ENCODE measurements at regions not wholly inside any gene's neighbourhood (a gene's known extent, or its start where the extent isn't known, plus 50 kb on each side); places are given as distances from the start of the nearest gene placed in this dataset.

DNA sequence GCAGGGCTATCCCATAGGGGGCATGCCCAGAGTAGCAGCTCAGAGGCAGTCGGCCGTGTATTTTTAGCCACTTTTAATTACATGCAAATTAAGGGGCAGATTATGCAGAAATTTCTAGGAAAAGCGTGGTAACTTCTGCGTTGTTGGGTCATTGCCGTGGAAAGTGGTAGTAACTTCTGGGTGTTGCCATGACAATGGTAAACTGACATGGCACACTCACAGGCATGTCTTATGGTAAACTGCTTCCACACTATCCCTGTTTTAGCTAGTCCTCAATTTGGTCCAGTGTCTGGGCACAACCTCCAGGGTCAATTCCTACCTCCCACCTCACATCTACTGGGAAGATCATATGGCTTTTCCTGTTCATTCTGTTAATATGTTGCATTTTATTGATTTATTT lies 428.9 kb upstream of the FANCL start:
- no peak for DNase-seq (ENCODE audit: low read depth in 2 of 2)

DNA sequence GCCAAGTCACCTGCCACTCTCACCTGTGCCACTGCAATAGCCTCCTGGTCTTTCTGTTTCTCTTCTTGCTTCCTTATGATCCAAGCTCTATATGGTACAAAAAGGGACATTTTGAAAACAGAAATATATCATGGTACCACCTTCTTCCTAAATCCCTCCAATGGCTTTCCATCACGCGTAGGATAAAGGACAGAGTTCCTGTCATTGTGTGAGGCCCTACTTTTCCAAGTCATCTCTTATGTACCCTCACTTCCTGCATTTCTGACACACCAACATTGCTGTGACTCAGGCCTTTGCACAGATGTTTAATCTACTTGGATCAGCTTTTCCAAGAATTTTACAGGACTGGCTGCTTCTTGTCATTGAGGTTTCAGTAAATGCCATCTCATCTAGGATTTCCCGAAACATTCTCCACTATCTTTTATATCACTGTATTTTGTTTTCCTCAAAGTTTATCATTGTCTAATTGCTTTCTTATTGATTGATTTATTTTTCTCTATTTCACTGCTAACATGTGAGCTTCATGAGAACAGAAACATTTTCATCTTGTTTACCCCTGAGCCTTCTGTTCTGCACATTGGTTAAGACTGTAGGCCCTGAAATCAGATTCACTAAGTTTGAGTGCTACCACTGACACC lies 426.1 kb upstream of the FANCL start:
- no peak for DNase-seq (ENCODE audit: low read depth in 2 of 2)

DNA sequence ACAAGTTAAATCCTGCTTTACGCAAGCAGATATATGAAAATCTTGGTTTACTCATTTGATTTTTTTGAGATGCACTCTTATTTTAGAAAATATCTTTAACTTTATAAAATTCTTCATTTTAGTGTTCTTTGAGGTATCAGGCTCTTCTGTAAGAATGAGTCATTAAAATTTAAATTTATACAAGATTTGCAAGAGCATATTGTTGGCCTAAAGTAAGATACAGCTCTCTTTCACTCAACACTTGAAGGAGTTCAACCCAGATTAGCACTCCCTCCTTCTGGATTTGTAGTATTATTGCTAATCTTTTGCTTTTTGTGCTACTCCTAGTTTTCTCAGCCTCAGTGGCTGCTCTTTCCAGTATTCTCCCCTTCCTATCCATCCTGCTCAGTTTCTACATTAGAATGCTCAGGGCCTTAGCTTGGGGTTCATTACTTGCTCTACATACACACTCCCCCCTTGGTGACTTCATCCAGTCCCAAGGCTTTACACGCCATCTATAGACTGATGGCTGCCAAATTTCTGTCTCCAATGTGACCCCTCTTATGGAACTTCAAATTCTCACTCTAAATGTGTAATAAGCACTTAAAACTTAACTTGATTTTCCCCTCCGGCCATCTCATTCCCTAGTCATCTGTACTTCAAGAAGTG lies 425.3 kb upstream of the FANCL start:
- no peak for DNase-seq (ENCODE audit: low read depth in 2 of 2)

DNA sequence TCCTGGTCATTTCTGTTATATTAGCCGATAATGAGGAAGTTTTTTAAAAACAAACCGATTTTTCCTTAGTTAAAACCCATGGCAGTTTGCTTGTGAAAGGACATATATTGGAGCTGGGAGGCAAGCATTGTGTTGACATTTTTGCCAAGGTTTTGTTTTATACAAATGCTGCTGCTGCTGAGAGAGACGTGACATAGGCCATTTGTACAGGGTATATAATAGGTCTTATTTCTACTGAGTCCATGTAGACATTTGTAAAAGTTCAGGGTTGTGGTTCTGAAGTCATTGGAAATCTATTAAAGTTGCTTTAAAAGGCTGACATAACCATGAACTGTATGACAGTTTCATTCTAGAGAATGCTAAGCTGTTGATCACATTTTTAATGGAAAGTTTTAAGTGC lies 424.0 kb upstream of the FANCL start:
- no peak for DNase-seq (ENCODE audit: low read depth in 2 of 2)

DNA sequence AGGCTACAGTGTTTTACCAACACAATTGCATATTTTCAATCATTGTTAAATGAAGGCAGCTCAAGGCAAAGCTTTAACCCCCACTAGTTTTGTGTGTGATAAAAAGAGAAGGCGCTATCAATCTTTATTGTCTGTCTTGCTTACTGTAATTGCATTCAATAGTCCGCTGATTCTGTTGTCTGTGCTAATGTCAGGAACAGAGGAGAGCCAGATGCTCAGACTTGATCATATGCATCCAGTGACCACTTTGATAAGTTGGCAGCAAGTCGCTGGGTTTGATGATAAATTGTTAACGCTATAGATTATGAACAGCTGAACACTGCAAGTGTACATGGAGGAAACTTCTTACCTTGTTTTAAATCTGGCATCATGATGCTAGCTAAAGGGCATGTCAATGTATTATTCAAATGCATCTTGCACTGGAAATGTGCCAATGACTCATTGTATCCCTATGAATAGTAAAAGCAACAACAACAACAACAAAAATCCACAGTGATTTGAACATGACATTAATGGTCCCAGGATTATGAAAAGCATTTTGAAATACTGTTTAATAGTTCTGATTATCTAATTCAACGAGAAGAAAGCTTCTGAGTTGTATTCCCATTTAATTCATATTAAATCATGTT lies 423.5 kb upstream of the FANCL start:
- DNase-seq (ENCODE audit: low read depth in 2 of 2): no peak

DNA sequence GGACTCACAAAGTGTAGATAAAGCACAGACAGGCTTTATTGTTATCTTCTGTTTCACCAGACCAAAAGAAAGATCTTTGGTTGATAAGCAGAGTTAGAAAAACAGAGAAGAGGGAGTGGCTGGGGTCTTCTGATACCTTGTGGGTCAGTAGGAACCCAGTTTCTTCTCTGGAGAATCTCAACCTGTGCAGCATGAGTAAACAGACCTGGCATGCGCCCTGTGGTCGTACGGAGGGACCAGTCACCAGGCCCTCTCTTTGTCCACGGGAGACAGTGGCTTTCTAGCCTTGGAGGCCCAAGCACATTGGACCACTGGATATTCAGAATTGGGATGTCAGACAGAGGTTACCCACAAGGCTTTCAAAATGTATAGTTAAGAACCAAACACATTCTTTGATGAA lies 418.9 kb upstream of the FANCL start:
- no peak for DNase-seq (ENCODE audit: low read depth in 2 of 2)

DNA sequence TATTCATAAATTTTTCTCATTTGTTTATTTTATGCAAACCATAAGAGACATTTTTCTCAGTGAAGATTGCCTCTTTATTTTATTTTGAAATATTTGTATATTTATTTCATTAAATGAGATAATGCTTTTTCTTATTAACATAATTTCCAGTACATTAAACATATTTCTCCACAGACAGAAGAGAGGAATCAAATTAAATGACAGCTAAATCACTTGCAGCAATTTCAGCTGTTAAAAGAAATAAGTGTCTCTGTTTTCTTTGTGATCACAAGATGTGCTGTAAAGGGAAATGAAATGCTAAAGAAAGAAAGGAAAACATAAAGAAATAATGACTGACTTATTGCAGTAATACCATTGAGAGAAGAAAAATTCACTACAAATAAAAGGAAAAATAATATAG lies 414.0 kb upstream of the FANCL start:
- DNase-seq (ENCODE audit: low read depth in 2 of 2): no peak

DNA sequence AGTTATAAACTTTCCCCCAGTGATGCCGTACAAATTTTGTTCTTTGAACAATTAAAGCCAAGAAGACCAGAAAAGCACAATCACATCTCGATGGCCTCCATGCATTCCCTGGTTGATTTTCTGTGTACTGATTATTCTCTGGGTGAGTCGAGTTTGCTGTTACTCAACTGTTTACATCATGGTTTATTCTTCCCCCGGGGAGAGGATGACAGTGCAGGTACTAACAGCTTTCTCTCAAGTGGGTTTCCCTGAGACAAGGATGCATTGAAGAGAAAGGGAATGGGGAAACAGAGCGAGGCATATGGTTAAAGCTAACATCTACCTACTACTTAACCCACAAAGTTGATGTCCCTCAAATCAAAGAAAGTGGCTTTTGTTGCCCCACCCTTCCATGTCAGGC lies 410.8 kb upstream of the FANCL start:
- no peak for DNase-seq (ENCODE audit: low read depth in 2 of 2)

DNA sequence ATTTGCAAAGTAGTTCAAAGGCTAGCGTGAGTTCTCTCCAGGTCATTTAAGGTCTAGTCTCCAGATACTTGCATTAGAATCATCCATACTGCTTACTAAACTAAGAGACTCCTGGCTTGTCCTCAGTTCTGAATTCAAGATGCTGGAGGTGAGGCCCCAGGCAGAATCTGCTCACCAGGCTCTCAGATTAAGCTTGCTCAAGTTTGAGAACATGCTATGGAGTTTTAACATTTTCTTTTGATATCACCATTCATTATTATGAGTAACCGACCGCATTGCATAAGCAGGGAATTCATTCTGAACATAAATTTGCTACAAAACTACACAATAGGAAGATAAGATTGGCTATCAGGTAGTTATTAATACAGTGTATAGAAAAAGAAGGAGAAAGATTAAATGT lies 409.7 kb upstream of the FANCL start:
- no peak for DNase-seq (ENCODE audit: low read depth in 2 of 2)

DNA sequence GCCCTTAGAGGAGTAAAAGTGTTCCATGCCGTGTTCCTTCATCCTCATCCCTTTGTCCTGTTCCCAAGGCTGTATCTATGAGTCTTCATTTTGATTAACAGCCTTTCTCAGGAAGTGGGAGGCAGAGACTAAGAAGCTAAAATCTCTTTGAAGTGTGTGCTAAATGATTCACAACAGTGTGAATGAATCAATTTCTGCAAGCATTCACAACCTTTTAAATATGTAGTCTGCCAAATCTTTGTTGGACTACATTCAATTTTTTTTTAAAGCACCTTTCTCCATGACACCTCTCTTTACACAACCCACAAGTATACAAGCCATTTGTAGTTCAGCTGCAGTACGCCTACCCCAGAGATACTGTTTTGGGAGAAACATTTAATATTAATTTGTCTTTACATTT lies 408.6 kb upstream of the FANCL start:
- no peak for DNase-seq (ENCODE audit: low read depth in 2 of 2)

DNA sequence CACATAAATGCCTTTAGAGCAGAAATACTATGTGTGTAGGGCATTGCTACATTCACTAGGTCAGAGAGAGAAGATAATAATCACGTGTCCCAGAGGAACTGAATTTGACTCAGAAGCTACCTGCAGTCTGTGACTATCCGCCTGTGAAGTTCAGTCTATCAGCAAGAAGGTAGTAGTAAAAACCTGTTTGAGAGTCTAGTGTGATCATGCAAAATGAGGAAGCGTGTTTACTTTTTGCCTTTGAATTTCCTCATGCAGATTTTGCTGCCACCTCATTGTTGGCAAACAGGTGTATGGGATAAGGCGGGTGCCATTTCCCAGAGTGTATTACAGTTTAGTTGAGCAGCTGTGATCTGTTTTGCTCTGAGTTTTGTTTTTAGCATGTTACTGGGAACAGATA lies 403.9 kb upstream of the FANCL start:
- no peak for DNase-seq (ENCODE audit: low read depth in 2 of 2)

DNA sequence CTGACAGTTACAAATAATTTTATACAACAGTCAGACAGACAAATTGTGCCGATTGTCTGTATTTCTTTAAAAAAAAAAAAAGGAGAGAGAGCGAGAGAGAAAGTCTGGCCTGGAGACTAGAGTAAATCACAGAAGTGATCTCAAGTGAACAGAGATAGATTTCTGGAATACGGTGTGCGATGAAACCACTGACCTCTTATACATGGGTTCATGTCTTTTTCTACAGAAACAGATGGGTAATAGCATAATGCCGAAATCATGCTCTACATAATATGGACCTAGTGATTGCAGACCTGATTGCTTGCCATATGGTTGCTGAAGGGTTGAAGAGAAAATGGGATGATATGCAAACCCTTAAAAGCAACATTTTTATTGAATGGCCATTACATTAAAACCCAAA lies 403.3 kb upstream of the FANCL start:
- no peak for DNase-seq (ENCODE audit: low read depth in 2 of 2)

DNA sequence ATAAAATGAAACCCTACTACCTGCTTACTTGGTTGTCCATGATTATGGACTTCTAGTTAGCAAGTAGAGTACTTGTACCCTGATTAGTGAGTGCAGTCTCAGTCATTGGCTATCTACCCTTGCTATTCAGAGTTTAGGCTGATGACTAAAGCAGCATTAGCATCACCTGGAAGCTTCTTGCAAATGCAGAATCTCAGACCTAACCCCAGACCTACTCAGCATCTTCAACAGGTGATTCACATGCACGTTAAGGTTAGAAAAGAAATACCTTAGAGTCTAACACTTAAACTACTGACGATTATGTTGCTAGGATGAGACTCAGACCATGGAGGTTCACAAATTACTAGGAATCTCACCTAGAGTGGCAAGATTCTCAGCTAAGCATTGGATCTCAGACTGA lies 399.9 kb upstream of the FANCL start:
- no peak for DNase-seq (ENCODE audit: low read depth in 2 of 2)

DNA sequence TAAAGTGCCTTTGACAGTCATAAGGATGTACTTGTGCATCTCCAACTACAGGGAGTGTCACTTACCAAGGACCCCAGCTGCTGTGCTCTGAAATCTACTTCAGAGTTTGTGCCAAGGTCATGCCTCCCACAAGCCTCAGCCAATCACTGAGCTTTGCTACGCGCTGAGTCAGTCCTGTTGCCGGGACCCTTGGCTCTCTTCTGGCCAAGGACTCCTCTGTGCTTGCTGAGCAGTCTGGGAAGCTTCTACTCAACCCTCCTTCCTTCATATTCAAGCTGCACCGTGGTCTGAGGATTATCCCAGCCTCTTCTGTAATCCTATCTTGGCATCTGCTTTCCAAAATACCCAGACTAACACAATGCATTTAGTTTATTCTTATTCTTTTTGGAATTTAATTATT lies 398.9 kb upstream of the FANCL start:
- DNase-seq (ENCODE audit: low read depth in 2 of 2): no peak

DNA sequence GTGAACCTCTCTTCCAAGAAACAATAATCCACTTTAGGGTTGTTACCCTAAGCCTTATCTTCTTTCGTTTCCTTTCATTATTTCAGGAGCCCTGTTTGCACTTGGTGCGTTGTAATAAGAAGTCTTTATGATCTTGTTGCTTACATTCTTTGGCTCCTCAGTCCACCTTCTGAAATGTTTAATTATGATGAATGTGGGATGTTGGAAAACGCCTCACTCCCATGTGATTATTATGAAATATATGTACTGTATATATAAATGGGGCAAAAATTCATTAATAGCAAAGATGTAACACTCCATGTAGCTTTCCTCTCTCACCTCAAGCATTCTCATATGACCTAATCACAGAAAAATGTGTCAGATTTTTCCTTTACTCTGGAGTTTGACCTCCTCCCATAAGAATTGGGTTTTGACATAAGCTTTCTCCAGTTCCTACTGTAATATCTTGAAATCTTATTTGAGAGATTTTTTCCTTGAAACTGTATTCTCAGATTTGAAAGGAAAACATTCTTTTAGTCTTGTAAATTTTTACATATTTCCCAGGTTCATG lies 397.2 kb upstream of the FANCL start:
- no peak for DNase-seq (ENCODE audit: low read depth in 2 of 2)

DNA sequence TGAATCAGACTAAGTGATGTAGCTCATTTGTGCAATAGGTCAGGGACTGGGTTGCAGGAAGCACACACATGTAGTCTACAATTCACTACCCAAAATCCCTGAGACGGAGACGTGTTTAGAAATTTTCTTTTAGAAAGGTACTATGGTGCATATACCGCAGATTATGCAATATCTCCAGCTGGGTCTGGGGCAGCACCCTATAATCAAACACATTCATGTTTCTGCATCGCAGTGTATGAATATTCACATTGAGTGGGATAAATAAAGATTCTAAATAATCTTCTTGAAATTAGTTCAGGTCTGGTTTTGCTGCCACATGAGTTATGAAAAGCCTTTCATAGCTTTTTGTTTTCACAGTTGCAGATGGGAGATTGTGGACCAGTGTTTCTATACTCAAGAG lies 395.7 kb upstream of the FANCL start:
- no peak for DNase-seq (ENCODE audit: low read depth in 2 of 2)

DNA sequence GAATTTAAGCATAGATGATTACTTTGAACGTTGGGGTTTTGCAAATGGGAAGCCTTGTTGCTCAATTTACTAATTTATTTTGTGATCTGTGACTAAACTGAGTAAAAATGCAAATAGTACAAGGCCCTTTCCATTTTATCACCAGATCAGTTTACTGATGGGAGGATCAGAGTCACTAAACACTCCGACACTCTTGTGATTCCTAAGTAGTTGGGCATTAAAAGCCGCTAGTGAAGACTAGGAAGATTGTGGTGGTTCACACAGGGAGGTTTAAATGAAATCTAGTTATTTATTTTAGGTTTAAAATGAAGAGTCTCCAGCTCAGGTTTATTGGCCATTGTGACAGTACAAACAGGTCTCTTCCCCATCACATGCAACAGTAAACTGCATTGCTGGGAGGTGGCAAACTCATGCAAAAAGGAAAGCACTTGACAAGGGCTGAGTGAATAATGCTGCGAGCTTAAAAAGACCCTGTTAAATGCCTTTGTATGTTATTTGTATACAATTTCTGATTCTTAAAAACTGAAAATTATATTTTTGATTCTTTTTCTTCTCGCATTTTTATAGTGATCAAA lies 394.8 kb upstream of the FANCL start:
- no peak for DNase-seq (ENCODE audit: low read depth in 2 of 2)

DNA sequence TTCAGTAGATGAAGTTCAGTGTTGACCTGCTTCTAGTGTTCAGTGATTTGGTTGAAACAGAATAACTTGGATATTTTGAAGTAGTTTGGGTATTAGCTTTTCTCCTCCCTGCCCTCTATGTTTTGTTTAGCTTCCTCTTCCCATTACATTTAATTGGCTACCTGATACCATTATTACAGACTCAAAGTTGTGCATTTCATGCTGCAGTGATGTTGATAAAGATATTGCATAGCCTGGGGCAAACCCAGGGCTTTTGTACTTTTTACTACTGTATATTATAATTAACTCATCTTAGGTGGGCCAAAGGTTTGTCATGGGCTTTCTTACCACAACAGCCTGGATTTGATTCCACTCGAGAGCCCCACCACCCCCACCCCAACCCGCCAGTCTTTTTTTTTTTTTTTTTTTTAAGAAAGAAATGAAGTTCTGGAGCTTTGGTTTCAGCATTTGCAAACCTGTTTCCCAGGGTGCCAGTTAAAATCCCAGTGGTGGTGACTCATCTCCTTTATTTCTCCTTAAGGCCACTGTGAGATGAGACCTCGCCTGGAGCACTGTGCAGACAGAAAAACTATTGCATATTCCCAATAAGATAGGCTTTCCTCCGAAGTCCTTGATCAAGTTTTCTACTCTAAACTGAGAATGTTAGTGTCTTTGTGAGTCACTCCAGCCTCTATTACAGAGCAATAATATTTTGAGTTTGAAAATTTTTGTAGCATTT lies 393.7 kb upstream of the FANCL start:
- DNase-seq (ENCODE audit: low read depth in 2 of 2): no peak

DNA sequence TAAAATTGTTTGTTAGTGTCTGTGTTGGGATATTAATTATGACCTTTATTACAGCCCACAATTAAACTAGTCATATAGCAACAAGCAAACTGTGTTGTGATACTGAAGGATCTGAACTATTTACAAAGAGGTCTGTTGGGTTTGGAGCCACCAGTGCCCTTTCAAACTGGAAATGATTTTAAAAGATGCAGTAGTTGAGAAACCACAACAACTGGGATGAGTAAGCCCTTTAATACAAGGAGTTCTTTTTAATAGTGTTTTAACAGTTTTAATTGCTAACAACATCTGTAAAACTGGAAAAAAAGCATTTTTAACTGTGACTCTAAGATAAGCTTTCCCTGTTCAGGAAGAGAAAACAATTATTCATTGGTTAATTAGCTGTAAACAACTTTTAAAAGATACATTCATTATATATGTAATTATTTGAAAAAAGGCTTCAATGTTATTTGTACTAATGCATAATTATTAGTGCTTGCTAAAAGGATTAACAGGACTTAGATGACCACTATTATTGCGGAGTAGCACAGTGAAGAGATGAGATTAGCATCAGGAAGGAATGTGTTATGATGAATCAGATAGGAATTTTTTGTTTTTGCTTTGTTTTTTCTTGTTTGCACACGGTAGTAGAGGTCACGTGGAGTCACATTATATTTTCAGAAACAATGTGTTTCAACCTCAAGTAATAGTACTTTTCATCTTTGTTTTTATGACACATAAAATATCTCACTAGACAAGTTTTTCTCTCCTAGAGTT lies 392.7 kb upstream of the FANCL start:
- DNase-seq (ENCODE audit: low read depth in 2 of 2): no peak

DNA sequence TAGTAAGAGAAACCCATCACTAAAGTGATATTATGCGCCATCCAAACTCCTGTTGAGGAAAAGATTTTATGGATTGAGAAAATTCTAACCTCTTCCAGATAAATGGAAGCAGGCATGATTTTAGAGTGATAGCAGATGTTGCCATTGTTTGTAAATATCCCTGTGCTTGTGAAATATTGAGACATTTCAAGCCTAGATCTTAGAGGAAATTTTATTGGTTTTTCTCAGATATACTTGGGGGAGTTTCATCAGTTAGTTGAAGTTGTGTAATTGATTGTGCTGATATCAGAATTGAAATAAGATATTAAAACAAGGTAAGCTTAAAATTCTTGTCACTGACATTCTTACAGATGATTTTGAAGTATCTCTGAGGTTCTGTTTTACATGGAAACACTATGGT lies 390.9 kb upstream of the FANCL start:
- DNase-seq (ENCODE audit: low read depth in 2 of 2): no peak

DNA sequence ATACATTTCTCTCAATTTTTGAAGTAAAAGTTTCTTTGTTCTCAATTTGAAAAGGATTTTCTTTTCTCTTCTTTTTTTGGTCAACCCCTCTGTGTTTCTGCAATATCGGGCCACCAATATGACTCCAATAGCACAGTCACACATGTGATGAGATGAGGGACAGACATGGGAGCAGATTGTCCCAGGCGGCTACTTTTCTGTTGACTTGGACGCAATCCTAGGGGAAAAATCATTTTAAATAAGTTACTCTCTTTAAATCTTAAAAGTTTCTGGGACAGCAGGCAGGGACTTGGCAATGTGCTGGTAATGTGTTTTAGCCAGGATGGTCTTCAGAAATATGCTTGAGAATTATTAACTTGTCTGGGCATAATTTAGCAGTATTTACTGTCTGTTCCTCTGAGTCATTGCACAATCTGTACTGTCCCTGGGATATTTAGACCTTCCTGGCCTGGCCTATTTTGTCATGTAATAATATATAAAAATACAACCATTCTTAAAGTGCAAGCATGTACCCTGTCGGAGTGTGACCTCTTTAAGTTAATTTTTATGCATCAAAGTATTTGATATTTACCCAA lies 388.5 kb upstream of the FANCL start:
- DNase-seq (ENCODE audit: low read depth in 2 of 2): no peak
